ENCODE measurements at regions not wholly inside any gene's neighbourhood (a gene's known extent, or its start where the extent isn't known, plus 50 kb on each side); places are given as distances from the start of the nearest gene placed in this dataset.

DNA sequence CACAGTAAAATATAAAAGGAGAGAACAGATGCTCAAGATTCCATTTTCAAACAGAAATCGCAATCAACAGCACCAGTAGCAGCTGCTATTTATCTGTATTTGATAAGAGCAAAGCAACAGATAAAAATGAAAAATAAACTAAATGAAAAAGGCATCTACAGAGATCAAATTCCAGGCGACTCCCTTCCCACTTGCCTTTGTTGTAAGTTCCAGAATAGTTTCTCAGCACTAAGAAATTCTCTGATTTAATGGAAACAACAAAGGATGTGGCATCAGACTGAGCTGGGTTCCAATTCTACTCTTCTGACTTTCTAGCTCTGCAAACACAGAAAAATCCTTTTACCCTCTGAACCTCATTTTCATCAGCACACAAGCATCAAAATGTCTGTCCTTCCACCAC lies 110.8 kb upstream of the MME start:
- H3K9me3 Mint-ChIP-seq = no peaks in the 10 kb centered on the region
- DNase-seq (no peak), ATAC-seq (ENCODE audit: low read depth in 2 of 2) (no peak)
- no peaks in the 10 kb centered on the region for H3K36me3 Mint-ChIP-seq
- H3K27ac Mint-ChIP-seq = no peak overlapping the region
- no peaks in the 10 kb centered on the region for H3K4me1 Mint-ChIP-seq
- no peaks in the 10 kb centered on the region for H3K27me3 Mint-ChIP-seq
- H3K4me3 Mint-ChIP-seq = no peak overlapping the region

DNA sequence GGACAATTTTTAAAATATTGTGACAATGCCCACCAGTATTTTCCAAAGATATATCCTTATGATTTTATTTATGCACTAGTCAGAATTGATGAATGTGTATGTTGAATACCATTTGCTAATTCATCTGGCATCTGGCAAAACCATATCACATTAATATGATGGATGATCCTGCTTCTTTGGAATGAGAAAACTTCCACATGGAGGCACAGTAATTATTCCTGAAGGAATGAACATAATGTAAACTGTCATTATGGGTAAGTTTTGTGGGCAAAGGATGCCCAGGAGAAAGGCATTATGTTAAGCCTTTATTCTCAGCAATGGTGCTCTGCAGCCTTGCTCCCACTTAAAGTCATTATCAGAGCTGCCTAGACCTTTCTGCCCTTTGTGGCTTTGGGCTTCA lies 113.0 kb upstream of the MME start:
- Mint-ChIP-seq H3K9me3 (no peaks in the 10 kb centered on the region), H3K27me3 (no peaks in the 10 kb centered on the region), H3K36me3 (no peaks in the 10 kb centered on the region), H3K4me3 (no peak overlapping the region), H3K27ac (no peak overlapping the region), H3K4me1 (no peaks in the 10 kb centered on the region)
- DNase-seq (no peak), ATAC-seq (ENCODE audit: low read depth in 2 of 2) (no peak)

DNA sequence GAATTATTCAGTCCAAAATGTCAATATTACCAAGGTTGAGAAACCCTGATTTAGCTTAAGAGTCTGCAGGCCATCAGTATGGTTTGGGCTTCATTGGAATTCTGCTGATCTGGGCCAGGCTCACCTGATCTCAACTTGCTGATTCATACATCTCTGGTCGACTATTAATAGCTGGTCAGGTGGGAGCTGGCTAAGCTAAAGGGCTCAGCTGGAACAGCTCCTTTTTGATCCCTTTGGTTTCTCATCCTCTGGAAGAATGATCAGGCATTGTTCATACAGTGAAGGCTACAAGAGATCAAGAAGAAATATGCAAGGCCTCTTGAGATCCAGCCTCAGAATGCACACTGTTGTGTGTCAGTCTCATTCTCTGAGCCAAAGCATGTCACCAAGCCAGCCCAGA lies 123.3 kb upstream of the MME start:
- ATAC-seq (ENCODE audit: low read depth in 2 of 2) (no peak), DNase-seq (no peak)
- H3K27me3 Mint-ChIP-seq = no peaks in the 10 kb centered on the region
- H3K9me3 Mint-ChIP-seq = peaks cover 0 to 4% (median 2%) of the 10 kb centered on the region in 7 donors
- H3K4me1 Mint-ChIP-seq = no peaks in the 10 kb centered on the region
- H3K27ac Mint-ChIP-seq = no peak overlapping the region
- no peaks in the 10 kb centered on the region for H3K36me3 Mint-ChIP-seq
- H3K4me3 Mint-ChIP-seq = no peak overlapping the region

DNA sequence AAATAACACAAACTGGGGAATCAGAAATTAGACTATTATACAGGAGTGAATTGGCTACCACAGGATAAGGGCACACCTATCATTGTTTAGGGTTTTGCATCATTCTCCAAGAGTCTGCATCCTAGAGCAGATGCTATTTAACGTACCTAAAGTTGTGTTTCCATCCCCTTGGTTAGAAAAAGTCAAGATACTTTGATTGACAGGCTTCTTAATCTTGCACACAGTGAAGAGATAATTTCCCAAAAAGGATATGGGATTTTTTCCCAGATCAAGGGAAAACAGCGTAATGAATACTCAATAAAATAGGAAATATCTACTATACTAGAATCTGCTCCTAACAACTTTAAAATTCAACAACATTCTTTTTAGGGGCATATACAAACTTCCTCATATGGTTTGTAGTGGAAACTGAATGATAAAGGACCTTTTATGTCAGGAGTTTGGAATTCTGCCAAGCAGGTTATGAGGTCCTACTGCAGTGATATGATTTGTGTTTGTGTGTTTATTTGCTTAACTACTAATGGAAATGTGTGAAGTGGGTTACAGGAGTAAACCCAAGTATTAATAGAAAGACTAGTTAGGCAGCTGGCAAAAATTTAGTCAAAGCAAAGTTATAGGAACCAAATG lies 124.1 kb upstream of the MME start:
- Mint-ChIP-seq H3K36me3 (no peaks in the 10 kb centered on the region), H3K27ac (no peak overlapping the region), H3K27me3 (no peaks in the 10 kb centered on the region), H3K4me1 (no peaks in the 10 kb centered on the region), H3K4me3 (no peak overlapping the region), H3K9me3 (peaks cover 0 to 10% (median 3%) of the 10 kb centered on the region in 7 donors)
- DNase-seq = no peak
- no peak for ATAC-seq (ENCODE audit: low read depth in 2 of 2)

DNA sequence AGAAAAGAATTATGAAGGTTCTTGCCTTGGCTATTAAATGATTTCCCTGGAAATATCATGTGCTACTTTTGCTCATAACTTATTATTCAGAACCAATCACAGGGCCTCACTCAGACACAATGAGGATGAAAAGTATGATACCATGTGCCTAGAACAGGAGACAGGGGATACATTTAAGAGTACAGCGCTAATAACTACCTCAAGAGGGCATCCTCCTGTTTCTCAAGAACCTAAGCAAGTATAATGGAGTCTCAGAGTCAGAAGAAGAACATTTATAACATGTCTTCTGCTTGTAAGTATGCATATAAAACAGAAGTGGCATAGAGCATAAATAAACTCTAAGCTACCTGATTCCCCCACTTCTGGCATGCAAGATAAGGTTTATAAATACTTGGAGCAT lies 125.4 kb upstream of the MME start:
- H3K27me3 Mint-ChIP-seq = no peaks in the 10 kb centered on the region
- ATAC-seq (ENCODE audit: low read depth in 2 of 2) (peak in 1 of 2 donors; percentile 65), DNase-seq (no peak)
- H3K27ac Mint-ChIP-seq = no peak overlapping the region
- no peaks in the 10 kb centered on the region for H3K4me1 Mint-ChIP-seq
- peaks cover 0 to 16% (median 5%) of the 10 kb centered on the region in 7 donors for H3K9me3 Mint-ChIP-seq
- no peak overlapping the region for H3K4me3 Mint-ChIP-seq
- H3K36me3 Mint-ChIP-seq = no peaks in the 10 kb centered on the region

DNA sequence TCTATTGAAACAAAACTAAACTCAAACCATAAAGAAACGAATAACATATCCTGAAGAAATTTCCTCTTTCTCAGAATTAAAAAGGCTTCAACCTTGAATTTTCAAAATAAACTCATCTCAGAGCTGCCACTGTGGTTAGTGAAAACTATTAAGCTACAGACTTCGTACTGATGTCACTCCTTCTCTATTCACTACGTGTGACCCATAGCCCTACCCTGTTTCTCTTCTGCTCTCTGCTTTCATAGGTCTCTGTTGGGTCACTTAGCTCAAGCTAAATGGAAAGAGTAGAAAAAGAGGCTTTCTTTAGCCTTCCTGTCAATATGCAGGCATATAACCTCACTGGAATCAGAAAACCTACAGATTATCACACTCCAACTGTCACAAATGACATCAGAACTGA lies 126.6 kb upstream of the MME start:
- Mint-ChIP-seq H3K4me1 (no peaks in the 10 kb centered on the region), H3K27ac (no peak overlapping the region), H3K27me3 (no peaks in the 10 kb centered on the region), H3K9me3 (peaks cover 0 to 26% (median 5%) of the 10 kb centered on the region in 7 donors), H3K4me3 (no peak overlapping the region), H3K36me3 (no peaks in the 10 kb centered on the region)
- no peak for DNase-seq
- no peak for ATAC-seq (ENCODE audit: low read depth in 2 of 2)

DNA sequence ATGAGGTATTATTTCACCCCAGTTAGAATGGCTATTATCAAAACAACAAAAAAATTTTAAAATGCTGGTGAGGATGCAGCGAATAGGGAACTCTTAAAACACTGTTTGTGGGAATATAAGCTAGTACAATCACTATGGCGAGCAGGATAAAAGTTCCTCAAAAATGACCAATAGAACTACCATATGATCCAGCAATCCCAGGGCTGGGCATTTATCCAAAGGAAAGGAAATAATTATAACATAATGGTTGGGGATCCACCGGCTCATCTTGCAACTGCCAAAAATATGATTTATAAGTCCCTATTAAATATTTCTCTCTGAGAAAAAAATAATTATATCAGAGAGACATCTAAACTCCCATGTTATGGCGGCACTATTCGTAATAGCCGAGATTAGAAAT lies 127.6 kb upstream of the MME start:
- H3K9me3 Mint-ChIP-seq = peaks cover 0 to 26% (median 6%) of the 10 kb centered on the region in 7 donors
- peaks cover 0 to 7% of the 10 kb centered on the region in 2 donors for H3K36me3 Mint-ChIP-seq
- ATAC-seq (ENCODE audit: low read depth in 2 of 2) = no peak
- no peaks in the 10 kb centered on the region for H3K27me3 Mint-ChIP-seq
- no peaks in the 10 kb centered on the region for H3K4me1 Mint-ChIP-seq
- DNase-seq = no peak
- H3K4me3 Mint-ChIP-seq = no peak overlapping the region
- H3K27ac Mint-ChIP-seq = no peak overlapping the region

DNA sequence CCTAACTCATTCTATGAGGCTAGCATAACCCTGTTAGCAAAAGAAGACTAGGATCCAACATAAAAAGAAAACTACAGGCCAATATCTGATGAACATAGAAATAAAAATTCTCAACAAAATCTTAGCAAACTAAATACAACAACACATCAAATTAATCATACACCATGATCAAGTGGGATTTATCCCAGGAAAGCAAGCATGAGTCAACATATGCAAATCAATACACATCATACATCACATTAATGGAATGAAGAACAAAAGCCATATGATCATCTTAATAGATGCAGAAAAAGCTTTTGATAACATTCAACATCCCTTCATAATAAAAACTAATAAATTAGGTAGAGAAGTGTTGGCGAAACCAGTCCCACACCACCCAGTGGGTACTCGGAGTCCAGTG lies 136.1 kb upstream of the MME start:
- no peak for ATAC-seq (ENCODE audit: low read depth in 2 of 2)
- Mint-ChIP-seq H3K27me3 (no peaks in the 10 kb centered on the region), H3K4me3 (no peak overlapping the region), H3K9me3 (peaks cover 8 to 27% (median 15%) of the 10 kb centered on the region in 7 donors), H3K27ac (no peak overlapping the region), H3K36me3 (peaks cover 6 to 23% of the 10 kb centered on the region in 2 donors), H3K4me1 (no peaks in the 10 kb centered on the region)
- no peak for DNase-seq

DNA sequence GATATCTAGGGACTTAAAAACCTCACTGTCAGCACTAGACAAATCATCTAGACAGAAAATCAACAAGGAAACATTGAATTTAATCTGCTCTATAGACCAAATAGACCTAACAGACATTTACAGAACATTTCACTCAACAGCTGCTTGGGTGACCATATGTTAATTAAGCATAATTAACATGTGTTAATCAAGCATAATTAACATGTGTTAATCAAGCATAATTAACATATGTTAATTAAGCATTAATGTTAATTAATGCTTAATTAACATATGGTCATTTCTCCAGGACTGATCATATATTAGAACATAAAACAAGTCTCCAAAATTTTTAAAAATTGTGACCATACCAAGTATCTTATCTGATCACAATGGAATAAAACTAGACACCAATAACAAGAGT lies 137.3 kb upstream of the MME start:
- H3K36me3 Mint-ChIP-seq = peaks cover 6 to 17% of the 10 kb centered on the region in 2 donors
- H3K27me3 Mint-ChIP-seq = no peaks in the 10 kb centered on the region
- peaks cover 8 to 25% (median 15%) of the 10 kb centered on the region in 7 donors for H3K9me3 Mint-ChIP-seq
- H3K27ac Mint-ChIP-seq = no peak overlapping the region
- DNase-seq = no peak
- no peak for ATAC-seq (ENCODE audit: low read depth in 2 of 2)
- H3K4me1 Mint-ChIP-seq = no peaks in the 10 kb centered on the region
- H3K4me3 Mint-ChIP-seq = no peak overlapping the region

DNA sequence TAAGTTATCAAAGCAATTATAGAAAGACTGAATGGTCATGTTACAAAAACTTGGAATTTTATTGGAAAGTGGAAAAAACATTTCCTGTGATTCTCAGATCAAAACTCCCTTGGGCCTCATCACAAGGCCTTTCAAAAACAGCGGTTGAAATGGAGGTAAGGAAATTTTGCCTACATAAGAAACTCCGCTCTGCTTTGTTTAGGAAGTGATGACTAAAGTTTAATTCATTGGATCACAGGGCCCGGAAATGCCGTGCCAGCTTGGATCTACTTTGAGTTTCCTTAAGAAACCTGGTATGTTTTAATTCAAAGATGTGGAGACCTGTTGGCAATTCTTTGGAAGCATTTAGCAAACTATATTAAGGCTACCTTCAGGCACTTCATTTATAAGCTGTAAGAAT lies 143.9 kb upstream of the MME start:
- ATAC-seq (ENCODE audit: low read depth in 2 of 2) (no peak), DNase-seq (no peak)
- H3K4me1 Mint-ChIP-seq = no peaks in the 10 kb centered on the region
- H3K36me3 Mint-ChIP-seq = peaks cover 6 to 9% of the 10 kb centered on the region in 2 donors
- H3K27me3 Mint-ChIP-seq = no peaks in the 10 kb centered on the region
- H3K9me3 Mint-ChIP-seq = peaks cover 5 to 11% (median 8%) of the 10 kb centered on the region in 7 donors
- H3K27ac Mint-ChIP-seq = no peak overlapping the region
- no peak overlapping the region for H3K4me3 Mint-ChIP-seq

DNA sequence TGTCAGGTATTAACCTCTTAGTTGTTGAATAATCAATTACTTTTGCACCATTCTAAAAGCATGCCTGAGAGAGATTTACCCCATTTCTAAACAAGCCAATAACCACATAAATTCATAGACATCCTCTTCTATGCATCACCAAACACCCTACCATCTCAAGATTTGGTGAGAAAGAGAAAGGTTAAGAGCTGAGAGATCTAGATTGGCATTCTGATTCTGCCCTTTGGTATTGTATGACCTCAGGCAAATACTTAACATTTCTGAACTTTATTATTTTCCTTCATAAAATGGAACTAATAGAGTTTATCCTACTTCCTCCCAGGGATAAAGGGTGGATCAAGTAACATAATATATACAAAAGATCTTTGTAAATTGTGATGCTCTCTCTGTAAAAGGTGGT lies 146.5 kb upstream of the MME start:
- Mint-ChIP-seq H3K4me3 (no peak overlapping the region), H3K27me3 (no peaks in the 10 kb centered on the region), H3K36me3 (no peaks in the 10 kb centered on the region), H3K4me1 (no peaks in the 10 kb centered on the region), H3K9me3 (no peaks in the 10 kb centered on the region), H3K27ac (no peak overlapping the region)
- DNase-seq (no peak), ATAC-seq (ENCODE audit: low read depth in 2 of 2) (no peak)

DNA sequence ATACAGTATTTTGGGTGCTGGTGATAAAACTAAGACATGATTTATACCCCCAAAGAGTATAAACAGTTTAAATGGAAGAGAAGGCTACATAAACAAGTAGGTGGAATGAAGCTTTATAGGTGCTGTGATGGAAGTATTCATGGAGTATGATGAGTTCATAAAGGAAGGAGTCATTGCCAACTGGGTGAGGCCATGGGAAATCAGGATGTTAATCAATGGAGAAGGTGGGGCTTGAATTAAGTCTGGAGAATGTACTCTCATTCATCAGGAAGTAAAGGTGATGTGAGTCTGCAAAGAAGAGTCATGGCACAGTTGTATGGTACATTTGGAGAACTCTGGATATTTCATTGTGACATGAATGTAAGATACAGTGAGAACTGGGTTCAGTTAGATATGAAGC lies 147.5 kb upstream of the MME start:
- H3K4me3 Mint-ChIP-seq = no peak overlapping the region
- ATAC-seq (ENCODE audit: low read depth in 2 of 2) (no peak), DNase-seq (no peak)
- H3K27me3 Mint-ChIP-seq = no peaks in the 10 kb centered on the region
- H3K9me3 Mint-ChIP-seq = no peaks in the 10 kb centered on the region
- H3K27ac Mint-ChIP-seq = no peak overlapping the region
- no peaks in the 10 kb centered on the region for H3K4me1 Mint-ChIP-seq
- no peaks in the 10 kb centered on the region for H3K36me3 Mint-ChIP-seq

DNA sequence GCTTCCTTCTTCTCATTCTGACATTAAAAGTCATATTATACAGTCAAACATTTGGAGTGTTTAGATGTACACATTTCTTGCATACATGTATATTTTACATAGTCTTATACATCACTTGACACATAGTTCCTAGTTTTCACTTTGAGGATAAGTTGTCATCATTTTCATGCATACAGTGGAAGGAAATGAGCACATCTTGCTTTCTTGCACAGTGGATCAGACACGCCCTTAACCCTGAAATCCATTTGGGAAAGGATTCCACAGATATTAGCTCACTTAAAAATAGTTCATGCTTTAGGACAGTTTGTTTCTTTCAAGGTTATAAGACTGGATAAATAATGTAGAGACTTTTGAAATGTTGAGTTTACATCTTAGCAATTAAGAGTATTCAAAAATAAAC lies 148.6 kb upstream of the MME start:
- Mint-ChIP-seq H3K4me1 (no peaks in the 10 kb centered on the region), H3K4me3 (no peak overlapping the region), H3K9me3 (no peaks in the 10 kb centered on the region), H3K36me3 (no peaks in the 10 kb centered on the region), H3K27ac (no peak overlapping the region), H3K27me3 (no peaks in the 10 kb centered on the region)
- no peak for ATAC-seq (ENCODE audit: low read depth in 2 of 2)
- no peak for DNase-seq

DNA sequence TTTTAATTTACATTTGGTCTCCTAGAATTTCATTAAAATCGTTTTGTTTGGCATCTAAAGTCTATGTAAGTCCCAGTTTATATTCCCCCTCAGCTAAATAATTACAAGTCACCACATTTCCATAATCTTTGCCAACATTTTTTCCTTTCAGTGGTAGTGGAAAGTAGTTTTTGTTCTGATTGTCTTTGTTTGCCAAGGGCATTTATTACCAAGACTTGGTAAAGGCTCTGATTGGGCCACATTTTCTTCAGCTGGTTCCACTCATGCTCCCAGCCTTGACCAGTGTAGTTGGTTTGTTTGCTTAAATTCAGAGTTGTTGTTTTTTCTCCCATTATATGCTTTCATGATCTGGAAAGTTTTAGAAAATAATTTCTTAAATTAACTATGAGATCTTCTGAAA lies 153.4 kb upstream of the MME start:
- no peak for DNase-seq
- no peak for ATAC-seq (ENCODE audit: low read depth in 2 of 2)

DNA sequence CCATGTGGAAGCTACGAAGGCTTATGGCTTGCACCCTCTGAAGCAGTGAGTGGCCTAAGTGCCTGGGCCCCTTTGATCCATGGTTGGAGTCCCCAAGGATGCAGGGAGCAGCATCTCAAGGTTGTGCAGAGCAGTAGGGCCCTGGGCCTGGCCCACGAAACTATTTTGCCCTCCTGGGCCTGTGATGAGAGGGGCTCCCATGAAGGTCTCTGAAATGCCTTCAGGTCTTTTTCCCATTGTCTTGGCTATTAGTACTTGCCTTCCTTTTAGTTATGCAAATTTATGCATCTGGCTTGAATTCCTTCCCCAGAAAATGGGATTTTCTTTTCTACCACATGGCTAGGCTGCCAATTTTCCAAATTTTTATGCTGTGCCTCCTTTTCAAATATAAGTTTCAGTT lies 158.8 kb upstream of the MME start:
- Mint-ChIP-seq H3K27me3 (no peaks in the 10 kb centered on the region), H3K27ac (no peak overlapping the region), H3K36me3 (no peaks in the 10 kb centered on the region), H3K4me3 (no peak overlapping the region), H3K4me1 (no peaks in the 10 kb centered on the region), H3K9me3 (peaks cover 0 to 19% (median 10%) of the 10 kb centered on the region in 7 donors)
- no peak for DNase-seq
- ATAC-seq (ENCODE audit: low read depth in 2 of 2) = no peak

More for the DNA sequence above, 153.4 kb upstream of the MME start:
- Mint-ChIP-seq H3K4me1 (no peaks in the 10 kb centered on the region), H3K27me3 (no peaks in the 10 kb centered on the region), H3K9me3 (peaks cover 0 to 6% (median 3%) of the 10 kb centered on the region in 7 donors), H3K36me3 (no peaks in the 10 kb centered on the region), H3K27ac (no peak overlapping the region), H3K4me3 (no peak overlapping the region)

Measured in naive B cell (primary cell).